ENCODE measurements at regions not wholly inside any gene's neighbourhood (a gene's known extent, or its start where the extent isn't known, plus 50 kb on each side); places are given as distances from the start of the nearest gene placed in this dataset.
A peak's percentile ranks its signal among the peaks of the same experiment; 100 is the strongest.

GRCh38 chr2:37570773-37571586, 100.5 kb downstream of the CDC42EP3 start (continued):
- TF ChIP-seq USF2 (IDR thresholded peaks at IDR 0.05; ENCODE audit: low read depth, low read length): no peak
- no peak for TF ChIP-seq NFE2L2 (IDR thresholded peaks at IDR 0.05; ENCODE audit: low read depth, low read length)

- ATAC-seq (ENCODE audit: low read depth): no peak
- Histone ChIP-seq H3K9me3 (ENCODE audit: control insufficient read depth, insufficient read depth, low read length) (no peaks in the 10 kb centered on the region), H3K4ac (ENCODE audit: low read depth, low read length) (peak overlapping the region; percentile 71), H4K20me1 (ENCODE audit: insufficient read depth, low read length) (no peaks in the 10 kb centered on the region), H2BK120ac (ENCODE audit: low read depth, low read length) (peak overlapping the region; percentile 83), H2BK5ac (ENCODE audit: low read depth, low read length, poor library complexity, severe bottlenecking) (peak overlapping the region; percentile 93), H2BK20ac (ENCODE audit: low read depth, low read length) (peak overlapping the region; percentile 75), H3K18ac (ENCODE audit: low read depth, low read length) (peak overlapping the region; percentile 70), H2AK5ac (ENCODE audit: low read depth, low read length) (peak overlapping the region; percentile 36; the same call in 1 of the 2 replicates), H3K14ac (replicated peaks; ENCODE audit: low read depth, low read length) (peak overlapping the region; percentile 58; the same call in 1 of the 2 replicates), H2AFZ (replicated peaks; ENCODE audit: low read length, poor library complexity) (peak overlapping the region; percentile 23), H2AK9ac (replicated peaks; ENCODE audit: low read depth, low read length, poor library complexity) (no peak overlapping the region), H3K56ac (ENCODE audit: extremely low read depth, insufficient read depth, low read length) (no peak overlapping the region), H4K5ac (ENCODE audit: low read depth, low read length) (peak overlapping the region; percentile 65), H3K4me3 (ENCODE audit: insufficient read depth, low read depth, low read length) (no peak overlapping the region), H3K4me1 (ENCODE audit: control insufficient read depth, insufficient read depth, low read length) (peaks cover 28% of the 10 kb centered on the region), H3K79me1 (ENCODE audit: low read depth in 1 of 2, low read length in 2 of 2) (peaks cover 0 to 7% of the 10 kb centered on the region in 2 experiments; a peak in 2 of 4 replicates), H3K23ac (ENCODE audit: low read depth, low read length) (peak overlapping the region; percentile 49; the same call in 1 of the 2 replicates), H3K27me3 (ENCODE audit: control insufficient read depth, insufficient read depth, low read length) (no peaks in the 10 kb centered on the region), H3K9ac (ENCODE audit: low read depth, low read length) (no peak overlapping the region), H3K36me3 (ENCODE audit: control insufficient read depth, insufficient read depth, low read length) (no peaks in the 10 kb centered on the region), H3K9me1 (ENCODE audit: insufficient read depth, low read length) (peaks cover 9% of the 10 kb centered on the region), H2BK15ac (ENCODE audit: low read depth, low read length) (peak overlapping the region; percentile 75; the same call in 2 of the 3 replicates), H3K4me2 (ENCODE audit: low read depth, low read length) (no peak overlapping the region), H4K91ac (ENCODE audit: insufficient read depth, low read depth, low read length) (peak overlapping the region; percentile 76), H3K27ac (ENCODE audit: insufficient read depth, low read length) (no peak overlapping the region), H4K8ac (ENCODE audit: low read depth in 2 of 2, low read length in 2 of 2) (peak overlapping the region in 1 of 2 experiments; percentile 58; a peak in 3 of 4 replicates)
- dilution Hi-C loops (cut with HindIII; ENCODE audit: low sequenced_read_pairs, unreplicated experiment): no loop called here
- no peak for TF ChIP-seq ELK1 (IDR thresholded peaks at IDR 0.05; ENCODE audit: borderline replicate concordance, low read depth, low read length)
- no peak for TF ChIP-seq CTCF (conservative IDR thresholded peaks at IDR 0.05; ENCODE audit: low read depth, low read length)
- no peak for TF ChIP-seq FOS (IDR thresholded peaks at IDR 0.05; ENCODE audit: low read depth, low read length)
- TF ChIP-seq BHLHE40 (IDR thresholded peaks at IDR 0.05; ENCODE audit: low read depth, low read length): no peak
- no peak for TF ChIP-seq MAFK (IDR thresholded peaks at IDR 0.05; ENCODE audit: low read depth, low read length)
- no TSS peak for BruUV-seq (replicated peaks)
- in situ Hi-C loops (cut with MboI; ENCODE audit: low sequenced_read_pairs): no loop called here
- intact Hi-C loops (cut with micrococcal nuclease): loop anchor here (5.0 kb wide), 2 partner anchors 66 to 261 kb away; no protein-coding TSS in a partner anchor
- DNase-seq: no peak
- ChIA-PET POLR2A (ENCODE audit: unreplicated experiment) (no interaction called here), CTCF (no interaction called here)
- 80 to 100% methylated on average over 1 of the region's 7 CpGs for WGBS, 2 experiments (ENCODE audit: extremely low coverage in 2 of 2, insufficient read length in 1 of 2)
Observed at GRCh38 chr2:37571587-37572136, 99.8 kb downstream of the CDC42EP3 start.

All from IMR-90 (cell line).